Cardiac muscle cell (in vitro differentiated cells and primary cell): ENCODE measurements at regions not wholly inside any gene's neighbourhood (a gene's known extent, or its start where the extent isn't known, plus 50 kb on each side); places are given as distances from the start of the nearest gene placed in this dataset.

Source experiments
- DNase-seq, 2 donors: peaks; one replicate each; pipeline versions ENCODE4 v3.0.0 to v3.0.0-alpha.2; 2010 to 2017; ENCODE audit warnings: low read depth in 1 of 2, low spot score in 1 of 2
- H3K27ac ChIP-seq: fragments of 200-600 bp; sonication (generic); 2 replicates; pipeline ENCODE4 v1.5.1; 2016
- H3K27me3 ChIP-seq: fragments of 200-600 bp; sonication (generic); 2 replicates; pipeline ENCODE4 v1.6.0; 2016; ENCODE audit warnings: control low read depth
- H3K36me3 ChIP-seq: fragments of 200-600 bp; sonication (generic); 2 replicates; pipeline ENCODE4 v1.5.1; 2016; ENCODE audit warnings: control low read depth
- H3K4me1 ChIP-seq: fragments of 200-600 bp; sonication (generic); 2 replicates; pipeline ENCODE4 v1.8.1; 2017; ENCODE audit warnings: low read depth, mild to moderate bottlenecking, mixed run types
- H3K4me3 ChIP-seq: fragments of 200-600 bp; sonication (generic); 2 replicates; pipeline ENCODE4 v1.5.1; 2016; ENCODE audit warnings: mild to moderate bottlenecking
- H3K9me3 ChIP-seq: fragments of 200-600 bp; sonication (generic); 2 replicates; pipeline ENCODE4 v1.5.1; 2017; ENCODE audit warnings: low read depth, mild to moderate bottlenecking, control low read depth
- CTCF ChIP-seq: IDR thresholded peaks from 2 replicates; pipeline ENCODE4 v1.5.1; 2012; ENCODE audit warnings: low read depth, mild to moderate bottlenecking, low read length

- DNase-seq, result no peak
- TF ChIP-seq CTCF, result no peak
- H3K9me3 ChIP-seq, result no peaks in the 10 kb centered on the region
Measured at GRCh38 chr5:122253794-122254193, 58.2 kb upstream of the SNCAIP start.

DNA sequence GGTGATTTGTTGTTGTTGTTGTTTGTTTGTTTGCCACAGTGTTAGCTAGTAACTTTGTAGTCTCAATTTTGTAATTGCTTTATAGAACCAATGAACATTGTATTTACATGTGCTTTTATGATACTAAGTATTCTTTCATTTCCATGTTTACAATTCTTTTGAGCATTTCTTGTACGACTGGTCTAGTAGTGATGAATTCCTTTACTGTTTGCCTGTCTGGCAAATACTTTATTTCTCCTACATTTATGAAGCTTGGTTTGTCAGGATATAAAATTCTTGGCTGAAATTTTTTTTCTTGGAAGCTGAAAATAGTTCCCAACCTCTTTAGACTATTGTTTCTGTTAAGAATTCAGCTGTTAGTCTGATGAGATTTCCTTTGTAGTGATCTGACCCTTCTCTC lies 55.6 kb upstream of the SNCAIP start:
- DNase-seq, result no peak
- Histone ChIP-seq H3K4me1 (no peaks in the 10 kb centered on the region), H3K36me3 (no peaks in the 10 kb centered on the region), H3K9me3 (no peaks in the 10 kb centered on the region), H3K27ac (no peak overlapping the region), H3K27me3 (no peaks in the 10 kb centered on the region), H3K4me3 (no peak overlapping the region)
- no peak for TF ChIP-seq CTCF

More at GRCh38 chr5:122253794-122254193, 58.2 kb upstream of the SNCAIP start:
- no peaks in the 10 kb centered on the region for H3K4me1 ChIP-seq
- H3K27ac ChIP-seq, result no peak overlapping the region
- no peak overlapping the region for H3K4me3 ChIP-seq
- H3K27me3 ChIP-seq, result no peaks in the 10 kb centered on the region
- H3K36me3 ChIP-seq, result no peaks in the 10 kb centered on the region

DNA sequence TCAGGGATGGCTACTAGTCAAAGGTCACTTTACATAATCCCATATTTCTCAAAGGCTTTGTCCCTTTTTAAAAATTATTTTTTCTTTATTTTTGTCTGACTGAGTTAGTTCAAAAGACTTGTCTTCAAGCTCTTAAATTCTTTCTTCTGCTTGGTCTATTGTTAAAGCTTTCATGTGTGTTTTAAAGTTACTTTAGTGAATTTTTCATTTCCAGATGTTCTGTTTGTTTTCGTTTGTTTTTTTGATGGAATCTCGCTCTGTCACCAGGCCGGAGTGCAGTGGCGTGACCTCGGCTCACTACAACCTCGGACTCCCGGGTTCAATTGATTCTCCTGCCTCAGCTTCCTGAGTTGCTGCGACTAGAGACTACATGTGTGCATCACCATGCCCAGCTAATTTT lies 55.0 kb upstream of the SNCAIP start:
- no peak for TF ChIP-seq CTCF
- Histone ChIP-seq H3K36me3 (no peaks in the 10 kb centered on the region), H3K27me3 (no peaks in the 10 kb centered on the region), H3K4me3 (no peak overlapping the region), H3K9me3 (no peaks in the 10 kb centered on the region), H3K4me1 (no peaks in the 10 kb centered on the region), H3K27ac (no peak overlapping the region)
- DNase-seq, result no peak

DNA sequence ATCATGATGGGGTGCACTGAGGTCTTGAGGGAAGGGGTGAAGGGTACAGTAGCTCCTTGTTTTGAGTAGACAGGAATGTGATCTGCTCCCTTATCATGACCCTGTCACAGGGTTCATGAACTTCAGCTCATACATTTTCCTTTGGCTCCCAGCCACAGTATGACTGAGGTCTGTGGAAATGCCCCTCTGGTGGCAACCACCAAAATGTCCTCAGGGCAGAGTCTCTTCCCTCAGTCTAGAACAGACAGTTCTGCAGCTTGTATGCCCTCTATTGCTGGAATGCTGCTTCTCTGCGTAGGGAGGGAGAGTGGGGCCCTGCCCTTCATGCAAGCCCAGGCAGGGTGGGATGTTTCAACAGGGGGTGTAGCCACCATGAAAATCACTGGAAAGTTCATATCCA lies 53.8 kb upstream of the SNCAIP start:
- no peak for TF ChIP-seq CTCF
- no peaks in the 10 kb centered on the region for H3K36me3 ChIP-seq
- no peaks in the 10 kb centered on the region for H3K9me3 ChIP-seq
- no peak for DNase-seq
- no peak overlapping the region for H3K4me3 ChIP-seq
- H3K27ac ChIP-seq, result no peak overlapping the region
- H3K27me3 ChIP-seq, result no peaks in the 10 kb centered on the region
- H3K4me1 ChIP-seq, result no peaks in the 10 kb centered on the region

GRCh38 chr5:122258840-122259239 lies 53.2 kb upstream of the SNCAIP start:
- DNase-seq, result no peak
- H3K27me3 ChIP-seq, result no peaks in the 10 kb centered on the region
- no peaks in the 10 kb centered on the region for H3K9me3 ChIP-seq
- TF ChIP-seq CTCF, result no peak
- H3K36me3 ChIP-seq, result no peaks in the 10 kb centered on the region
- H3K4me1 ChIP-seq, result no peaks in the 10 kb centered on the region
- H3K27ac ChIP-seq, result no peak overlapping the region
- H3K4me3 ChIP-seq, result no peak overlapping the region

DNA sequence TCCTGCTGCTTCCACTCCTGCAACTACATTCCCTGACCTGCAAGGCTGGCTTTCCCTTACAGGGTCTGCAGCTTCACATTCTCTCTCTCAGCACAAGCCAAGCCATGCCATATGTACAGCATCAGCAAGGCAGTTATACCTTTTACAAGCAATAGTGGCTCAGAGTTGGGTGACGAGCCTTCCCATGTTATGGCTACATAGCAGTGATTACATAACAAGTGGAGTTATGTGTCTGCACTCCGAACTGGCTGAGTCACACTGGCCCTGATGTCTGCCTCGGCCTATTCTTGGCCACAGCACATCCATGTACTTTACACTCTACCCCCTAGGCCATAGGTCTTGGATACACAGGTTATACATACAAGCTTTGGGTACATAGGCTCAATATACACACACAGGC lies 52.0 kb upstream of the SNCAIP start:
- H3K4me1 ChIP-seq, result no peaks in the 10 kb centered on the region
- no peak overlapping the region for H3K4me3 ChIP-seq
- peak in 1 of 2 donors; percentile 74 for DNase-seq
- no peak for TF ChIP-seq CTCF
- H3K27me3 ChIP-seq, result no peaks in the 10 kb centered on the region
- H3K36me3 ChIP-seq, result no peaks in the 10 kb centered on the region
- H3K27ac ChIP-seq, result no peak overlapping the region
- no peaks in the 10 kb centered on the region for H3K9me3 ChIP-seq
